Transverse colon (tissue), 4 donors: ENCODE measurements at regions not wholly inside any gene's neighbourhood (a gene's known extent, or its start where the extent isn't known, plus 50 kb on each side); places are given as distances from the start of the nearest gene placed in this dataset.

Experiments
- DNase-seq: peaks from one replicate; pipeline ENCODE4 v3.0.0-alpha.2; 2019
- H3K27ac ChIP-seq, 4 donors: fragments of 200-600 bp; sonication (generic); 2 replicates each; pipeline ENCODE4 v1.5.1; 2016 to 2018; ENCODE audit warnings: inconsistent platforms in 4 of 4
- H3K27me3 ChIP-seq: fragments of 200-600 bp; sonication (generic); 2 replicates; pipeline ENCODE4 v1.5.1; 2017; ENCODE audit warnings: inconsistent platforms
- H3K36me3 ChIP-seq, 4 donors: fragments of 200-600 bp; sonication (generic); 2 replicates each; pipeline ENCODE4 v1.5.1; 2017 to 2019; ENCODE audit warnings: inconsistent platforms in 4 of 4
- H3K4me1 ChIP-seq, 4 donors: fragments of 200-600 bp; sonication (generic); 2 replicates each; pipeline ENCODE4 v1.5.1; 2017 to 2020; ENCODE audit warnings: inconsistent platforms in 4 of 4
- H3K4me3 ChIP-seq, 4 donors: fragments of 200-600 bp; sonication (generic); 1 replicate in 1 of 4; 2 replicates in 3 of 4; pipeline versions ENCODE4 v1.5.1 to v1.6.1; 2017 to 2019; ENCODE audit warnings: inconsistent platforms in 4 of 4
- H3K9me3 ChIP-seq, 2 donors: fragments of 200-600 bp; sonication (generic); 2 replicates each; pipeline ENCODE4 v1.5.1; 2017 to 2019; ENCODE audit warnings: inconsistent platforms in 2 of 2
- CTCF ChIP-seq, 5 experiments: fragments of 200-600 bp in 3 of 5; fragments of 450-650 bp in 2 of 5; sonication (generic) in 3 of 5; IDR thresholded peaks; 1 replicate in 2 of 5; 2 replicates in 3 of 5; pipeline ENCODE4 v1.5.1; 2016 to 2017; ENCODE audit warnings: antibody characterized with exemption in 5 of 5, inconsistent platforms in 3 of 5, mild to moderate bottlenecking in 2 of 5, moderate library complexity in 1 of 5
- EP300 ChIP-seq: sonication (generic); formaldehyde crosslinking; IDR thresholded peaks from one replicate; pipeline ENCODE4 v1.6.1; 2017; ENCODE audit warnings: antibody characterized with exemption, low read depth
- POLR2A ChIP-seq: fragments of 450-650 bp; IDR thresholded peaks from one replicate; pipeline ENCODE4 v1.6.1; 2016; ENCODE audit warnings: antibody characterized with exemption, mild to moderate bottlenecking, moderate library complexity
- POLR2AphosphoS5 ChIP-seq, 3 donors: sonication (generic); formaldehyde crosslinking; IDR thresholded peaks; one replicate each; pipeline ENCODE4 v1.6.1; 2016; ENCODE audit warnings: antibody characterized with exemption in 3 of 3
- WGBS, 2 donors: methylation state at CpG; one replicate each; pipeline ENCODE4 v1.1.5; 2018; ENCODE audit warnings: low coverage in 1 of 2; 5-methylcytosine and 5-hydroxymethylcytosine counted together
- in situ Hi-C, 4 donors: fragments of 200-750 bp; cut with MboI; loops; one replicate each; pipeline versions ENCODE4 v1.15.0 to v1.15.1; 2017; ENCODE audit warnings: low sequenced_read_pairs in 3 of 4, low pct_ligation_motif_present in 1 of 4, low pct_unique_long_range_greater_than_20kb in 1 of 4
- intact Hi-C: fragments of 100-400 bp; cut with DNase I; formaldehyde crosslinking; loops from one replicate; pipeline ENCODE4 v1.15.1; 2023; ENCODE audit warnings: low total_unique reads

GRCh38 chr2:40915651-40916050 lies 463.8 kb upstream of the SLC8A1 start:
- intact Hi-C loops = no loop called here
- TF ChIP-seq POLR2A (no peak), EP300 (no peak), POLR2AphosphoS5 (IDR thresholded peaks at IDR 0.05) (no peak), CTCF (IDR thresholded peaks at IDR 0.05) (no peak)
- H3K9me3 ChIP-seq = no peaks in the 10 kb centered on the region

GRCh38 chr2:40935349-40935748 lies 483.5 kb upstream of the SLC8A1 start:
- H3K4me3 ChIP-seq = no peak overlapping the region

More at GRCh38 chr2:40915651-40916050, 463.8 kb upstream of the SLC8A1 start:
- no peak overlapping the region for H3K4me3 ChIP-seq
- in situ Hi-C loops = no loop called here
- H3K27ac ChIP-seq = no peak overlapping the region
- no peak for DNase-seq
- no peaks in the 10 kb centered on the region for H3K36me3 ChIP-seq
- H3K27me3 ChIP-seq = no peaks in the 10 kb centered on the region
- H3K4me1 ChIP-seq = no peaks in the 10 kb centered on the region

GRCh38 chr2:40937284-40937683 lies 485.4 kb upstream of the SLC8A1 start:
- DNase-seq = no peak
- in situ Hi-C loops = no loop called here
- H3K4me3 ChIP-seq = no peak overlapping the region
- WGBS, 2 donors = 70 to 75% methylated on average over 2 to 3 of the region's 3 CpGs
- no peaks in the 10 kb centered on the region for H3K9me3 ChIP-seq
- no peaks in the 10 kb centered on the region for H3K36me3 ChIP-seq
- H3K4me1 ChIP-seq = no peaks in the 10 kb centered on the region
- no peak overlapping the region for H3K27ac ChIP-seq
- TF ChIP-seq CTCF (IDR thresholded peaks at IDR 0.05) = no peak
- no peak for TF ChIP-seq EP300
- TF ChIP-seq POLR2A = no peak
- no peak for TF ChIP-seq POLR2AphosphoS5 (IDR thresholded peaks at IDR 0.05)
- H3K27me3 ChIP-seq = no peaks in the 10 kb centered on the region
- intact Hi-C loops = loop anchor here (10.0 kb wide), 1 partner anchor 1528 kb away; no protein-coding TSS in a partner anchor

More at GRCh38 chr2:40935349-40935748, 483.5 kb upstream of the SLC8A1 start:
- no peaks in the 10 kb centered on the region for H3K36me3 ChIP-seq
- H3K9me3 ChIP-seq = no peaks in the 10 kb centered on the region
- intact Hi-C loops (loop anchor here (10.0 kb wide), 1 partner anchor 1529 kb away; no protein-coding TSS in a partner anchor), in situ Hi-C loops (no loop called here)
- DNase-seq = no peak
- WGBS, 2 donors = 20 to 49% methylated on average over 1 to 2 of the region's 2 CpGs
- no peaks in the 10 kb centered on the region for H3K27me3 ChIP-seq
- H3K4me1 ChIP-seq = no peaks in the 10 kb centered on the region
- no peak for TF ChIP-seq EP300
- no peak for TF ChIP-seq CTCF (IDR thresholded peaks at IDR 0.05)
- no peak for TF ChIP-seq POLR2AphosphoS5 (IDR thresholded peaks at IDR 0.05)
- TF ChIP-seq POLR2A = no peak
- no peak overlapping the region for H3K27ac ChIP-seq

GRCh38 chr2:40953341-40953740 lies 501.5 kb upstream of the SLC8A1 start:
- no peak for TF ChIP-seq POLR2AphosphoS5 (IDR thresholded peaks at IDR 0.05)
- TF ChIP-seq CTCF (IDR thresholded peaks at IDR 0.05) = no peak
- TF ChIP-seq EP300 = no peak
- no peak for TF ChIP-seq POLR2A
- no peak overlapping the region for H3K4me3 ChIP-seq
- intact Hi-C loops = no loop called here
- no peak for DNase-seq
- no peaks in the 10 kb centered on the region for H3K36me3 ChIP-seq
- no peaks in the 10 kb centered on the region for H3K9me3 ChIP-seq
- 96 to 100% methylated on average over 2 to 3 of the region's 3 CpGs for WGBS, 2 donors
- no peaks in the 10 kb centered on the region for H3K27me3 ChIP-seq
- no peak overlapping the region for H3K27ac ChIP-seq
- H3K4me1 ChIP-seq = no peaks in the 10 kb centered on the region
- in situ Hi-C loops = no loop called here
